ENCODE measurements at regions not wholly inside any gene's neighbourhood (a gene's known extent, or its start where the extent isn't known, plus 50 kb on each side); places are given as distances from the start of the nearest gene placed in this dataset.

DNA sequence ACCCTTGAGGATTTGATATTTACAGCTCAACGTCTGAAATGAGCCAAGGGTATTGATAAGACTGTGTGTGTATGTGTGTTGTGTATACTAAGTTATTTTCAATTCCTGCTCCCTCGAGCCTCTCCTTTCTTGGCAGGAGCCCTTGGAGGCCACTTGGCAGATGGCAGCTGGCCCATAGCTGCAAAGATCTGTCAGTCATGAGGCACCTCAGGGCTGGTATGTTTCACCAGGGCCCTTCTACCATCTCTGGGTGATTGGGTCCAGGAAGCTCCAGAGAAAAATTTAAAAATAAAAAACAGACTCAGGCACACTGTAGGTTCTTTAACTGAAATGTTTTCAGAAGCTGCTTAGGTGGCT is 355.7 kb downstream of the HAPSTR1 start:
- H3K9me3 ChIP-seq = no peaks in the 10 kb centered on the region
- no peak for TF ChIP-seq POLR2A (IDR thresholded peaks at IDR 0.05)
- TF ChIP-seq, protein P1, sequence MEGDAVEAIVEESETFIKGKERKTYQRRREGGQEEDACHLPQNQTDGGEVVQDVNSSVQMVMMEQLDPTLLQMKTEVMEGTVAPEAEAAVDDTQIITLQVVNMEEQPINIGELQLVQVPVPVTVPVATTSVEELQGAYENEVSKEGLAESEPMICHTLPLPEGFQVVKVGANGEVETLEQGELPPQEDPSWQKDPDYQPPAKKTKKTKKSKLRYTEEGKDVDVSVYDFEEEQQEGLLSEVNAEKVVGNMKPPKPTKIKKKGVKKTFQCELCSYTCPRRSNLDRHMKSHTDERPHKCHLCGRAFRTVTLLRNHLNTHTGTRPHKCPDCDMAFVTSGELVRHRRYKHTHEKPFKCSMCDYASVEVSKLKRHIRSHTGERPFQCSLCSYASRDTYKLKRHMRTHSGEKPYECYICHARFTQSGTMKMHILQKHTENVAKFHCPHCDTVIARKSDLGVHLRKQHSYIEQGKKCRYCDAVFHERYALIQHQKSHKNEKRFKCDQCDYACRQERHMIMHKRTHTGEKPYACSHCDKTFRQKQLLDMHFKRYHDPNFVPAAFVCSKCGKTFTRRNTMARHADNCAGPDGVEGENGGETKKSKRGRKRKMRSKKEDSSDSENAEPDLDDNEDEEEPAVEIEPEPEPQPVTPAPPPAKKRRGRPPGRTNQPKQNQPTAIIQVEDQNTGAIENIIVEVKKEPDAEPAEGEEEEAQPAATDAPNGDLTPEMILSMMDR (IDR thresholded peaks at IDR 0.05) = no peak
- H3K27me3 ChIP-seq = no peaks in the 10 kb centered on the region
- DNase-seq = no peak
- H3K4me1 ChIP-seq = no peaks in the 10 kb centered on the region
- H3K27ac ChIP-seq = no peak overlapping the region
- H3K4me3 ChIP-seq = no peak overlapping the region
- H3K36me3 ChIP-seq = no peaks in the 10 kb centered on the region

DNA sequence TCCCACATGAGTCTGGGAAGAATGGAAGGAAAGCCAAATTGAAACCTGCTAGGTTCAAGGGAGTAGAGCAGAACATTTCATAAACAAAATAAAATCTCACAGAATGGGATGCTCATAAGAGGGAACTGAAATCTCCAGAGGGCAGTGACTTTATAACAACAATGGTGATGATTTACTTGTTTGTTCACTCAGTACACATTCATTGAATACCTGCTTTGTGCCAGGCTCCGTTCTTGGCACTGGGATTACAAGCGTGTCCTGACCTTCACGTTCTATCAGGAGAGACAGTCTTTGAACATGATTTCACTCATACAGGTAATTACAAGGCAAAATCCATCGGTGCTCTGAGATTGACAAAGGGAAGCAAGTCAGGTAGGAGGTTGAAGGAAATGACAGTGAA is 356.3 kb downstream of the HAPSTR1 start:
- TF ChIP-seq, protein P1 (IDR thresholded peaks at IDR 0.05) = no peak
- TF ChIP-seq POLR2A (IDR thresholded peaks at IDR 0.05) = no peak
- no peak for DNase-seq
- no peak overlapping the region for H3K27ac ChIP-seq
- H3K4me1 ChIP-seq = no peaks in the 10 kb centered on the region
- no peaks in the 10 kb centered on the region for H3K36me3 ChIP-seq
- no peaks in the 10 kb centered on the region for H3K9me3 ChIP-seq
- no peaks in the 10 kb centered on the region for H3K27me3 ChIP-seq
- H3K4me3 ChIP-seq = no peak overlapping the region

DNA sequence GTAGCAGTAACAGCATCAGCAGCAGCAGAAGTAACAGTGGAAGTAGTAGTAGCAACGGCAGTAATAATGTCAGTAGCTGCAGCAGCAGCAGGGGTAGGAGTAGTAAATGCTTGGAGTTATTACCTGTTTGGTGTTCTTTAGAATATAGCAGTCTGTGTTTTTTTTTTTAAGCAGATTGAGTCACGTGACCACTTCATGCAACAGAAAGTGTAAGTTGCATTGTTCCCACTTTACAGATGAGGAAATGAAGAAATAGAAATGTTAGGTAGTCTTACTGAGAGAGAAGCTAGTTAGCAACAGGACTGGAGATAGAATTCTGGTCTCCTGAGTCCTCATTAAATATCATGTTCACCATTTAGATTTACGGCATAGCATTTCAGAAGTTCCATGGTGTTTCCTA is 358.2 kb downstream of the HAPSTR1 start:
- no peak for DNase-seq
- TF ChIP-seq, protein P1 (IDR thresholded peaks at IDR 0.05) = no peak
- no peak for TF ChIP-seq POLR2A (IDR thresholded peaks at IDR 0.05)
- Histone ChIP-seq H3K36me3 (no peaks in the 10 kb centered on the region), H3K27ac (no peak overlapping the region), H3K27me3 (no peaks in the 10 kb centered on the region), H3K4me1 (no peaks in the 10 kb centered on the region), H3K4me3 (no peak overlapping the region), H3K9me3 (no peaks in the 10 kb centered on the region)

DNA sequence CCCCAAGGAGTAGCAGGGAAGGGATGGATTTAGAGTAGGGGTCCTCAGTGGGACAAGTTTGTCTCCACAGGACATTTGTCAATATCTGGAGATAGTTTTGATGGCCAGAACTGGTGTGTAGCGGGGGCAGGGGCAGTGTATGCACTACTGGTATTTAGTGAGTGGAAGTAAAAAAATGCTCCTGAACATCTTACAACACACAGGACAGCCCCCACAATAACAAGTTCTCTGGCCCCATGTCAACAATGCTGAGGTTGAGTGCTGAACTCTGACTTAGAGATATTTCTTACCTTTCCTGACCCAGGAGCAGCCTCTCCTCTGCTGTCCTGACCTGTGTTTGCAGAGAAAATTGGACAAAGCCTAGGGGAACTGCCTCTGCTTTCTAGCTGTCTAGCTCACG is 365.8 kb downstream of the HAPSTR1 start:
- H3K4me3 ChIP-seq = no peak overlapping the region
- no peak overlapping the region for H3K27ac ChIP-seq
- no peaks in the 10 kb centered on the region for H3K27me3 ChIP-seq
- DNase-seq = no peak
- H3K36me3 ChIP-seq = no peaks in the 10 kb centered on the region
- no peaks in the 10 kb centered on the region for H3K9me3 ChIP-seq
- TF ChIP-seq, protein P1 (IDR thresholded peaks at IDR 0.05) = no peak
- TF ChIP-seq POLR2A (IDR thresholded peaks at IDR 0.05) = no peak
- no peaks in the 10 kb centered on the region for H3K4me1 ChIP-seq

DNA sequence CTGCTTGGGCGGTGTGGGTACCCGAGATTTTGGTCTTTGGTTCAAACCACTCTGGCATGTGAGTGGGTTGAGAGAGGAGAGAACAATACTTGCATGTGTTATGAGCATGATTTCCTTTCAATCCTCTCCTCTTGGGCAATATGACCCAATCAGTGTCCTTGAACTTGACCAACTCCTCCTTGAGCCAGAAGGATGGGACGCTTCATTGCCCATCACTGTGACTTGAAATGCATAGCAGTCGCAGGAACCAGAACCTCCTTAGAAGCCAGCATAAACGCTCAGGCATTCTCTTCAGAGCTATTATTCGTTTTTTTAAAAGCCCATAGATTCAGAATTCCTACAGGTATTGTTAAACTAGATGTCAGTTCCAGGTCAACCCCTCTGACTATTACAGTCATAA is 367.4 kb downstream of the HAPSTR1 start:
- no peak for DNase-seq
- TF ChIP-seq POLR2A (IDR thresholded peaks at IDR 0.05) = no peak
- TF ChIP-seq, protein P1 (IDR thresholded peaks at IDR 0.05) = no peak
- Histone ChIP-seq H3K27ac (no peak overlapping the region), H3K4me3 (no peak overlapping the region), H3K36me3 (no peaks in the 10 kb centered on the region), H3K9me3 (no peaks in the 10 kb centered on the region), H3K27me3 (no peaks in the 10 kb centered on the region), H3K4me1 (no peaks in the 10 kb centered on the region)

DNA sequence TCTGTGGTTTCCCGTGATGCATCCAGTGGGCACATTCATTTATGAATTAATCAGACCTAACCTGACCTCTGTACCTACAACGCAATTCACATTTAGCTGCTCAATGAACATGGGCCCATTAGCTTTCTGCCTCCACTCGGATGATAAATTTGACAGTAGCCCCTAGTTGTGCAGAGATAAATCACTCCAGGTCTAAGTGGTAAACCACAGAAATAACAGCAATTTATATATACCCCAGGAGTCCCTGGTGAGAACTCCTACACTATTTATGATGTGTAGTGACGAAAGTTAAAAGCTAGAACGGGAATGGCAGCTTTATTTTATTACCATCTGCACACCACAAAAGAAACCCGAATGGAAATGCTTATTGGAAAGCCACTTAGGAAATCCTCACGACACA is 371.5 kb downstream of the HAPSTR1 start:
- H3K27me3 ChIP-seq = no peaks in the 10 kb centered on the region
- no peaks in the 10 kb centered on the region for H3K4me1 ChIP-seq
- TF ChIP-seq, protein P1 (IDR thresholded peaks at IDR 0.05) = no peak
- no peak for TF ChIP-seq POLR2A (IDR thresholded peaks at IDR 0.05)
- no peak overlapping the region for H3K4me3 ChIP-seq
- no peaks in the 10 kb centered on the region for H3K36me3 ChIP-seq
- H3K27ac ChIP-seq = no peak overlapping the region
- DNase-seq = no peak
- no peaks in the 10 kb centered on the region for H3K9me3 ChIP-seq
